Stimulated activated CD4-positive, alpha-beta T cell treated with anti-CD3 and anti-CD28 coated beads, Interleukin-4, amount 100 ng/mL, for 4 hours (primary cell): ENCODE measurements at regions not wholly inside any gene's neighbourhood (a gene's known extent, or its start where the extent isn't known, plus 50 kb on each side); places are given as distances from the start of the nearest gene placed in this dataset.

Source experiments
- DNase-seq, 2 experiments: peaks; one replicate each; pipeline ENCODE4 v3.0.0-alpha.2; 2020

GRCh38 chr3:5071061-5071460 is 51.0 kb upstream of the ARL8B start:
- no peak for DNase-seq

GRCh38 chr3:5072100-5072816 is 49.8 kb upstream of the ARL8B start:
- no peak for DNase-seq
